GM12865 (cell line): ENCODE measurements at regions not wholly inside any gene's neighbourhood (a gene's known extent, or its start where the extent isn't known, plus 50 kb on each side); places are given as distances from the start of the nearest gene placed in this dataset.

Experiments
- DNase-seq: peaks from one replicate; pipeline ENCODE4 v3.0.0; 2010; ENCODE audit warnings: low read depth
- H3K4me3 ChIP-seq: 2 replicates; pipeline ENCODE4 v1.5.1; 2011; ENCODE audit warnings: mild to moderate bottlenecking, low read depth, low read length, control low read depth
- TF ChIP-seq, protein P1 (sequence below): IDR thresholded peaks from 2 replicates; pipeline ENCODE4 v1.5.1; 2011; ENCODE audit warnings: low read length, control low read depth, low read depth, inconsistent platforms; ENCODE audit not compliant: insufficient read depth; ENCODE audit errors: missing control alignments

- TF ChIP-seq, protein P1, sequence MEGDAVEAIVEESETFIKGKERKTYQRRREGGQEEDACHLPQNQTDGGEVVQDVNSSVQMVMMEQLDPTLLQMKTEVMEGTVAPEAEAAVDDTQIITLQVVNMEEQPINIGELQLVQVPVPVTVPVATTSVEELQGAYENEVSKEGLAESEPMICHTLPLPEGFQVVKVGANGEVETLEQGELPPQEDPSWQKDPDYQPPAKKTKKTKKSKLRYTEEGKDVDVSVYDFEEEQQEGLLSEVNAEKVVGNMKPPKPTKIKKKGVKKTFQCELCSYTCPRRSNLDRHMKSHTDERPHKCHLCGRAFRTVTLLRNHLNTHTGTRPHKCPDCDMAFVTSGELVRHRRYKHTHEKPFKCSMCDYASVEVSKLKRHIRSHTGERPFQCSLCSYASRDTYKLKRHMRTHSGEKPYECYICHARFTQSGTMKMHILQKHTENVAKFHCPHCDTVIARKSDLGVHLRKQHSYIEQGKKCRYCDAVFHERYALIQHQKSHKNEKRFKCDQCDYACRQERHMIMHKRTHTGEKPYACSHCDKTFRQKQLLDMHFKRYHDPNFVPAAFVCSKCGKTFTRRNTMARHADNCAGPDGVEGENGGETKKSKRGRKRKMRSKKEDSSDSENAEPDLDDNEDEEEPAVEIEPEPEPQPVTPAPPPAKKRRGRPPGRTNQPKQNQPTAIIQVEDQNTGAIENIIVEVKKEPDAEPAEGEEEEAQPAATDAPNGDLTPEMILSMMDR: no peak
- no peak for DNase-seq
- no peak overlapping the region for H3K4me3 ChIP-seq
These were observed 69.2 kb upstream of the CST7 start for GRCh38 chr20:24879875-24880274.

- H3K4me3 ChIP-seq: no peak overlapping the region
- no peak for DNase-seq
- TF ChIP-seq, protein P1: no peak
These were observed 68.7 kb upstream of the CST7 start for GRCh38 chr20:24880356-24880755.

GRCh38 chr20:24890286-24890685 is 58.8 kb upstream of the CST7 start:
- no peak overlapping the region for H3K4me3 ChIP-seq
- TF ChIP-seq, protein P1: no peak
- DNase-seq: no peak

- no peak for DNase-seq
- TF ChIP-seq, protein P1: no peak
- no peak overlapping the region for H3K4me3 ChIP-seq
These were observed 57.3 kb upstream of the CST7 start for GRCh38 chr20:24891546-24892393.

GRCh38 chr20:24892522-24892921 is 56.5 kb upstream of the CST7 start:
- no peak overlapping the region for H3K4me3 ChIP-seq
- no peak for DNase-seq
- TF ChIP-seq, protein P1: no peak

DNA sequence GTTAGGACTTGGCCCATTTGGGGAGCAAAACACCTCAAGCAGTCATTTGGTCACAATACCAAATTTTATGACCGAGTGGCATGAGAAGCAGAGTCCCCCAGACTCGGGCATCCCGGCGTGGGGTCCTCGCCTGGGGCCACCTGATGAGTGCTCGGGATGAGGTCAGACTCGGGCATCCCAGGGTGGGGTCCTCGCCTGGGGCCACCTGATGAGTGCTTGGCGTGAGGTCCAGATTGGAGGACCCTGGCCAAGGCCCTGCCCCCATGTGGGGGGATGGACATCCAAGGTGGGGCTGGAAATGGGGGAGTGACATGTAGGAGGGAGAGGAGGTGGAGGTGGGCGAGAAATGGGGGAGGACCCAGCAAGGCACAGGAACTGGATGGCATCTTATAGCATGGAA is 56.1 kb upstream of the CST7 start:
- no peak overlapping the region for H3K4me3 ChIP-seq
- TF ChIP-seq, protein P1: no peak
- DNase-seq: no peak

DNA sequence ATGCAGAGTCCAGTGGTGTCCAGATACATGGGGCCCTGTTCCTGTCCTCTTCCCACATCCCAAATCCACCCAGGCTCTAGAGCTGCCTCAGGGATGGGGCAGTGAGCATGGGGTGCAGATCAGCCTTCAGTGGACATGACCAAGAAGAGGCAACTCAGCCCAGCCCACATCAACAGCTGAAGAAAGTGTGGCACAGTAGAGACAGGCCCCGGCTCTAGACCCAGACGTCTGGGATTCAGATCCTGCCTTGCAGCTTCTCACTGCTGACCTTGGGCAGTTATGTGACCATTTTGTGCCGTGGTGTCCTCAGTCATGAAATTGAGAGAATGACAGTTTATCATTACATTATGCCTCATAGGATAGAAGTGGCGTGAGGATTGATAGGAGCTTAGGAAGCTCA is 54.6 kb upstream of the CST7 start:
- DNase-seq: no peak
- no peak overlapping the region for H3K4me3 ChIP-seq
- TF ChIP-seq, protein P1: no peak
